ENCODE measurements at regions not wholly inside any gene's neighbourhood (a gene's known extent, or its start where the extent isn't known, plus 50 kb on each side); places are given as distances from the start of the nearest gene placed in this dataset.
A peak's percentile ranks its signal among the peaks of the same experiment; 100 is the strongest.

DNA sequence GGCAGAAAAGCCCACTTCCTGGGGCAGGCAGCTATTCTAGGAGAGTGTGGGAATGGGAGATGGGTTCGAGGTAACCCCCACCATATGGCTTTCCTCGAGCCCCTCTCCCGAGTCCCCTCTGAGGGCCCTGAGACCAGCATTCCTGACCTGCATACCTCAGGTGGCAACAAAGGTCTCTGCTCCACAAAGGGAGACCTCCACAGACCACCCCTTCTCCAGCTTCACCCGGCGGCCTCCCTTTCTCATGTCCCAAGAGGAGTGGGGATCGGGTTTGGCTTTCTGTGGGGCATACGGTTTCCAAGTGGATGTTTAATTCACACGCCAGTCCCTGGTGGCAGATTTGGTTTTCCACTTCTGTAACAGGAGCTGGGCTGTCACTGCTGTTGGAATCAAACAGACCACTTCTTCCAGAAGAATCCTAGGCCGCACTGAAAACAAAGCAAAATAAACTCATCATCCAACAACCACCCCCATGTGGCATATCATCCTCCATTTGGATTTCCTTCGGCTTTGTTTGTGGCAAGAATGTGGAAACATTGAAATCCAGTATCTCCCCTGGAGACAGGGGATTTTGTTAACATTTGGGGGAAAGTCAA lies 83.2 kb downstream of the DLL1 start:
- TF ChIP-seq, protein P1, sequence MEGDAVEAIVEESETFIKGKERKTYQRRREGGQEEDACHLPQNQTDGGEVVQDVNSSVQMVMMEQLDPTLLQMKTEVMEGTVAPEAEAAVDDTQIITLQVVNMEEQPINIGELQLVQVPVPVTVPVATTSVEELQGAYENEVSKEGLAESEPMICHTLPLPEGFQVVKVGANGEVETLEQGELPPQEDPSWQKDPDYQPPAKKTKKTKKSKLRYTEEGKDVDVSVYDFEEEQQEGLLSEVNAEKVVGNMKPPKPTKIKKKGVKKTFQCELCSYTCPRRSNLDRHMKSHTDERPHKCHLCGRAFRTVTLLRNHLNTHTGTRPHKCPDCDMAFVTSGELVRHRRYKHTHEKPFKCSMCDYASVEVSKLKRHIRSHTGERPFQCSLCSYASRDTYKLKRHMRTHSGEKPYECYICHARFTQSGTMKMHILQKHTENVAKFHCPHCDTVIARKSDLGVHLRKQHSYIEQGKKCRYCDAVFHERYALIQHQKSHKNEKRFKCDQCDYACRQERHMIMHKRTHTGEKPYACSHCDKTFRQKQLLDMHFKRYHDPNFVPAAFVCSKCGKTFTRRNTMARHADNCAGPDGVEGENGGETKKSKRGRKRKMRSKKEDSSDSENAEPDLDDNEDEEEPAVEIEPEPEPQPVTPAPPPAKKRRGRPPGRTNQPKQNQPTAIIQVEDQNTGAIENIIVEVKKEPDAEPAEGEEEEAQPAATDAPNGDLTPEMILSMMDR (IDR thresholded peaks at IDR 0.05; ENCODE audit: low read depth, low read length) = no peak
- TF ChIP-seq, protein P2, sequence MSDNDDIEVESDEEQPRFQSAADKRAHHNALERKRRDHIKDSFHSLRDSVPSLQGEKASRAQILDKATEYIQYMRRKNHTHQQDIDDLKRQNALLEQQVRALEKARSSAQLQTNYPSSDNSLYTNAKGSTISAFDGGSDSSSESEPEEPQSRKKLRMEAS (IDR thresholded peaks at IDR 0.05; ENCODE audit: low read depth, low read length) = no peak
- TF ChIP-seq POLR2A (IDR thresholded peaks at IDR 0.05; ENCODE audit: extremely low read depth, insufficient read length) = no peak
- TF ChIP-seq MYC (IDR thresholded peaks at IDR 0.05; ENCODE audit: low read depth, low read length) = no peak
- DNase-seq (ENCODE audit: low read depth) = no peak
- no peak overlapping the region for H3K4me3 ChIP-seq (ENCODE audit: low read depth, low read length)

DNA sequence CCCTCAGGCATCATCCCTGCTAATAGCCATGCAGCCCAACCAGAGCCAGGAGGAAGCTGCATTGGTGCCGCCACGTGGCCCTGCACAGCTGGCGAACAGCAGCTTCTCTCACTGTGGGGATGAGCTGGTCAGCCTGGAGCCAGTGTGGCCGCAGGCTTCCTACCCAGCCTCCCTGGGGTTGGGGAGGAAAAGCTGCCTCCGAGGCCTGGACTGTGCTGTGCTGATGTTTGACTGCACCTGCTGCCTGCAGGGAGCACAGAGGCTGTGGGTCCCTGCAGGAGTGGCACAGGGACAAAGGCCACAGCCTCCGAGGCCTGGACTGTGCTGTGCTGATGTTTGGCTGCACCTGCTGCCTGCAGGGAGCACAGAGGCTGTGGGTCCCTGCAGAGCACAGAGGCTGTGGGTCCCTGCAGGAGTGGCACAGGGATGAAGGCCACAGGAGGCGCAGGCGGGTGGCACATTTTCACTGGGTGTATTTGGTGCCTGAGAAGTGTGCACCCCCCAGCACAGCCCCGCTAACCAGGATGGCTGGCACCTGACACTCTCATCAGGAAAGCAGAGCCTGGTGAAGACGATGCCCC lies 83.9 kb downstream of the DLL1 start:
- TF ChIP-seq POLR2A (IDR thresholded peaks at IDR 0.05; ENCODE audit: extremely low read depth, insufficient read length) (no peak), MYC (IDR thresholded peaks at IDR 0.05; ENCODE audit: low read depth, low read length) (no peak)
- TF ChIP-seq, protein P2 (IDR thresholded peaks at IDR 0.05; ENCODE audit: low read depth, low read length) = no peak
- no peak for DNase-seq (ENCODE audit: low read depth)
- no peak overlapping the region for H3K4me3 ChIP-seq (ENCODE audit: low read depth, low read length)

DNA sequence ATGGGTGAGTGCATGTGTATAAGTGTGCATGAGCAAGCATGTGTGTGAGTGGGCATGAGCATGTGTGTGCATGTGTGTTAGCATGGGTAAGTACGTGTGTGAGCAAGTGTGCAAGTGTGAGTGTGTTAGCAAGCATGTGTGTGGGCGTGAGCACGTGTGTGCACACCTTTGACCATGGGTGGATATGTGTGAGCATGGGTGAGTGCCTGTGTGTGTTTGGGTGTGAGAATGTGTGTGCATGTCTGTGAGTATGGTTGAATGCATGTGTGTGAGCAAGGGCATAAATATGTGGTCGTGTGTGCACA lies 84.6 kb downstream of the DLL1 start:
- no peak for DNase-seq (ENCODE audit: low read depth)
- TF ChIP-seq, protein P1 (IDR thresholded peaks at IDR 0.05; ENCODE audit: low read depth, low read length) = no peak
- no peak for TF ChIP-seq MYC (IDR thresholded peaks at IDR 0.05; ENCODE audit: low read depth, low read length)
- TF ChIP-seq, protein P2 (IDR thresholded peaks at IDR 0.05; ENCODE audit: low read depth, low read length) = no peak

DNA sequence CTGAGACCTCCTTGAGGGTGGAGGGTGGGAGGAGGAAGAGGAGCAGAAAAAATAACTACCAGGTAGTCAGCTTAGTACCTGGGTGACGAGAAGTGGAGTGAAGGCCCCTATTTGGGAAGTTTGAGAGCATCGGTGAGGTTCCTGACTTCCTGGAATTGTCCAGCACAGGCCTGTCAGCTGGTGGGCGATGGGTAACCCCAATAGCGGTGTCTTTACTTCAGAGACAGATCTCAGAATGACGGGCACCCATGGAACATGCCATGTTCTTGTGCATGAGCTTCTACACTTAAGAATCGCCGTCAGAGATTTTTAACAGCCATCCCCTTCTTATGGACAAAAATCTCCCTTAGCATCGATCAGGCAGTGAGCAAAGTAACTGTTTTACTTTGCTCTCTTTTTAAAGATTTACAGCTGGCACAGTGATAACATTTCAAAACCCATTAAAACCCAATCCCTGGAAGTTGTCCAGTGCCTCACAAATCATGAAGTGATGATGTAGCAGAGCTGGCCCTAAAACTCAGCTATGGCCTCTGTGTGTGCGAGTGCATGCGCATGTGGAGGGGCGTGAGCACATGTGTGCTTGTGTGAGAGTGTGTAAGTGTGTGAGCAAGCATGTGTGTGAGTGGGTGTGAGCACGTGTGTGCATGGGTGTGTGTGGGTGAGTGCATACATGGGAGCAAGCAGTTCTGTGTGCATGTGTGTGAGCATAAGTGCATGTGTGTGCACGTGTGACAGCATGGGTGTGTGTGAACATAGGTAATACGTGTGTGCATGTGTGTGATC lies 85.2 kb downstream of the DLL1 start:
- no peak for DNase-seq (ENCODE audit: low read depth)
- no peak overlapping the region for H3K4me3 ChIP-seq (ENCODE audit: low read depth, low read length)
- TF ChIP-seq MYC (IDR thresholded peaks at IDR 0.05; ENCODE audit: low read depth, low read length) = no peak
- TF ChIP-seq, protein P2 (IDR thresholded peaks at IDR 0.05; ENCODE audit: low read depth, low read length) = peak; percentile 56

More for the DNA sequence above, 84.6 kb downstream of the DLL1 start:
- H3K4me3 ChIP-seq (ENCODE audit: low read depth, low read length) = no peak overlapping the region

DNA sequence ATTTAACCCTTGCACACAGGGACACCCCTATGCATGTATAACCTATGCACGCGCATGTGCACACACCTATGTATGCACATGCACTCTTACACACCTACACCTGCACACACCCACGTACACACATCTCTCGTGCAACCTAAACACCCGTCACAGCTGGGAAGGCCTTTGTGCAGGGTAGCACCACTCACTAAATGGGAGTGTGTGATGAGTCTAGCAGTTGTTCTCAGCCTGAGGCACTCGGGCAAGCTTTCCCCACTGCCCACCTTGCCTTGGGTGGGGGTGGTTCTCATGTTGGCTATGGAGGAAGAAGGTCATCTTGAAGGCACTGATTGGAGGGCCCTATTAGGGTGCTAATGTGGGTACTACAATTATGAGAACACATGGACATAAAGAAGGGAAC lies 85.8 kb downstream of the DLL1 start:
- TF ChIP-seq, protein P2 (IDR thresholded peaks at IDR 0.05; ENCODE audit: low read depth, low read length) = no peak
- TF ChIP-seq, protein P1 (IDR thresholded peaks at IDR 0.05; ENCODE audit: low read depth, low read length) = no peak
- no peak for TF ChIP-seq MYC (IDR thresholded peaks at IDR 0.05; ENCODE audit: low read depth, low read length)
- no peak for TF ChIP-seq POLR2A (IDR thresholded peaks at IDR 0.05; ENCODE audit: extremely low read depth, insufficient read length)
- DNase-seq (ENCODE audit: low read depth) = no peak
- no peak overlapping the region for H3K4me3 ChIP-seq (ENCODE audit: low read depth, low read length)

DNA sequence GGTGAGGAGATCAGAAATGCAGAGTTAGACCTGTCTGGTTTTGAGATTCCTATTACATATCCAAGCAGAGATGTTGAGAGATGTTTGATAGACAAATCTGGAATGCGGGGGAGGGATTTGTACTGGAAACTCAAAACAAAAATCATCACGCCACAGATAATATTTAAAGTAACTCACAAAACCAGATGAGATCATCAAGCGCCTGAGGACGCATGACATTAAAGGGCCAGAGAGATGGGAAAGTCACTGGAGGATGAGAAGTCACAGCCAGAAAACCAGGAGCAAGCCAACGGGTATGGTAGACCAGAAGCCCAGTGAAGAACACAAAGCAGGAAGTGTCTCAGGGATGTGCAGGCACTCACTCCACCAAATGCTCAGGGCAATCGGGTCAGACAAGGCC lies 87.7 kb downstream of the DLL1 start:
- no peak for DNase-seq (ENCODE audit: low read depth)
- TF ChIP-seq POLR2A (IDR thresholded peaks at IDR 0.05; ENCODE audit: extremely low read depth, insufficient read length) (no peak), MYC (IDR thresholded peaks at IDR 0.05; ENCODE audit: low read depth, low read length) (no peak)
- TF ChIP-seq, protein P1 (IDR thresholded peaks at IDR 0.05; ENCODE audit: low read depth, low read length) = no peak
- TF ChIP-seq, protein P2 (IDR thresholded peaks at IDR 0.05; ENCODE audit: low read depth, low read length) = no peak
- no peak overlapping the region for H3K4me3 ChIP-seq (ENCODE audit: low read depth, low read length)
